ENCODE measurements at regions not wholly inside any gene's neighbourhood (a gene's known extent, or its start where the extent isn't known, plus 50 kb on each side); places are given as distances from the start of the nearest gene placed in this dataset.

DNA sequence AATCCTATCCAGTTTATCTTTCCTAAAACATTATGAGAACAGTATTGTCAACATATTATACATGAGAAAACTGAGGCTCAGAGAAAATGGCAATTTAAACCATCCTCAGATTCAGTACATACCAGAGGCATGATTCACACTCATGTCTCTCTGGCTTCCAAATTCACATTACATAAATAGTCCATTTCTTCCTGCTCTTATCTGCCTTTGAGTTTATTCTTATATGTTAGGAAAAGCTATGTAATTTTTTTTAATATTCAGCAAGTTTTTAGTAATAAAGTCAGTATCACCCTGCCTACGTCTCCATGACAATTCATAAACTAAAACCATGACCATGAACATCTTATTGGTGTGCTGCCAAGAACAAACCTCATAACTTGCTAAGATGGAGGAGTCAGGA is 1260.2 kb upstream of the SORCS1 start:
- TF ChIP-seq CTCF (IDR thresholded peaks at IDR 0.05; ENCODE audit: unreplicated experiment), result no peak
- H3K27me3 Mint-ChIP-seq (ENCODE audit: insufficient read depth, unreplicated experiment), result no peaks in the 10 kb centered on the region
- H3K4me1 Mint-ChIP-seq (ENCODE audit: insufficient read depth, unreplicated experiment), result peaks cover 9% of the 10 kb centered on the region
- H3K27ac Mint-ChIP-seq (ENCODE audit: low read depth, unreplicated experiment), result no peak overlapping the region
- DNase-seq (ENCODE audit: unreplicated experiment), result peak; percentile 10
- no peak overlapping the region for H3K4me3 Mint-ChIP-seq (ENCODE audit: unreplicated experiment)
- H3K9me3 Mint-ChIP-seq (ENCODE audit: unreplicated experiment), result no peaks in the 10 kb centered on the region
- intact Hi-C loops (cut with micrococcal nuclease), result no loop called here
- BruUV-seq (replicated peaks), result no TSS peak
- no peaks in the 10 kb centered on the region for H3K36me3 Mint-ChIP-seq (ENCODE audit: insufficient read depth, unreplicated experiment)
- ChIA-PET CTCF (no interaction called here), POLR2A (no interaction called here)

GRCh38 chr10:108422286-108422685 is 1257.8 kb upstream of the SORCS1 start:
- Mint-ChIP-seq H3K4me3 (ENCODE audit: unreplicated experiment) (no peak overlapping the region), H3K36me3 (ENCODE audit: insufficient read depth, unreplicated experiment) (no peaks in the 10 kb centered on the region), H3K27me3 (ENCODE audit: insufficient read depth, unreplicated experiment) (no peaks in the 10 kb centered on the region), H3K9me3 (ENCODE audit: unreplicated experiment) (no peaks in the 10 kb centered on the region), H3K27ac (ENCODE audit: low read depth, unreplicated experiment) (no peak overlapping the region), H3K4me1 (ENCODE audit: insufficient read depth, unreplicated experiment) (peaks cover 9% of the 10 kb centered on the region)
- POLR2A ChIA-PET, result no interaction called here
- peak; percentile 4 for DNase-seq (ENCODE audit: unreplicated experiment)
- intact Hi-C loops (cut with micrococcal nuclease), result no loop called here
- no peak for TF ChIP-seq CTCF (IDR thresholded peaks at IDR 0.05; ENCODE audit: unreplicated experiment)
- CTCF ChIA-PET, result interaction anchor here (0.7 kb wide), 1 partner anchor 33 kb away, joined by 3 read pairs; no protein-coding TSS in a partner anchor
- BruUV-seq (replicated peaks), result no TSS peak

DNA sequence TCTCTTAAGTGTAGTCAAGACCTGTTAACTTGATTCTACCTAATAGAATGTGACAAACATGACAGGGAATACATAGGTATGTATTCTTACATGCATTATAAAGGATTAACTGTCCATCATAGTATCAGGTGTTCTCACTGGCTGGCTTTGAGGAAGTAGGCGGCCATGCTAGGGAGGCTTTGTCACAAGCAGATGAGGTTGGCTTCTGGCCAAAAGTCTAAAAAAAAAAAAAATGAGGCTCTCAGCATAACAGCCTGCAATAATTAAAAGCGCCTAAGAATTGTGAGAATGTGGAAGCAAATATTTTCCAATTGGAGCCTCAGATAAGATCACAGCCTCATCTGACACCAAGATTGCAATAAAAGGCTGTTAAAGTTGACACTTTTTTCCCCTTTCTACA is 1256.8 kb upstream of the SORCS1 start:
- Mint-ChIP-seq H3K9me3 (ENCODE audit: unreplicated experiment) (no peaks in the 10 kb centered on the region), H3K4me3 (ENCODE audit: unreplicated experiment) (no peak overlapping the region), H3K36me3 (ENCODE audit: insufficient read depth, unreplicated experiment) (no peaks in the 10 kb centered on the region), H3K27me3 (ENCODE audit: insufficient read depth, unreplicated experiment) (no peaks in the 10 kb centered on the region), H3K27ac (ENCODE audit: low read depth, unreplicated experiment) (no peak overlapping the region), H3K4me1 (ENCODE audit: insufficient read depth, unreplicated experiment) (peaks cover 9% of the 10 kb centered on the region)
- no peak for TF ChIP-seq CTCF (IDR thresholded peaks at IDR 0.05; ENCODE audit: unreplicated experiment)
- no peak for DNase-seq (ENCODE audit: unreplicated experiment)
- CTCF ChIA-PET, result interaction anchor here (0.7 kb wide), 1 partner anchor 164 kb away, joined by 3 read pairs; no protein-coding TSS in a partner anchor
- BruUV-seq (replicated peaks), result no TSS peak
- POLR2A ChIA-PET, result no interaction called here
- intact Hi-C loops (cut with micrococcal nuclease), result no loop called here

DNA sequence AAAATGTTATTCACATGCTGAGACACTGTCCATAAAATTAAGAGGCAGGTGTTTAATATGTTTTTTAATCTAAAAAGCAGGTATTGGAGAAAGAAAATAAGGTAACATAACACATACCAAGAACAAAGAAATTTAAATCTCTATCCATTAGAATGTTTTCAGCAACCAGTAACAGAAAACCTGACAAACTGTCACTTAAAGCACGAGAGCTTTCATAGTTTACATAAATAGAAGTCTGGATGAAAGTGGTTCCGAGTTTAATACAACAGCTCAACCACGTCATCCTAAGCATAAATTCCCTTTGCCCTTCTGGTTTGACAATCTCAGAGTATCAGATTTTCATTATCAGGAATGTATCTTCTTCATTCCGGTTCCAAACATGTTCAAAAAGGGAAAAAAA is 1249.4 kb upstream of the SORCS1 start:
- no peak for DNase-seq (ENCODE audit: unreplicated experiment)
- no peak for TF ChIP-seq CTCF (IDR thresholded peaks at IDR 0.05; ENCODE audit: unreplicated experiment)
- H3K9me3 Mint-ChIP-seq (ENCODE audit: unreplicated experiment), result no peaks in the 10 kb centered on the region
- no peak overlapping the region for H3K27ac Mint-ChIP-seq (ENCODE audit: low read depth, unreplicated experiment)
- H3K36me3 Mint-ChIP-seq (ENCODE audit: insufficient read depth, unreplicated experiment), result no peaks in the 10 kb centered on the region
- CTCF ChIA-PET, result interaction anchor here (0.6 kb wide), 1 partner anchor 49 kb away, joined by 3 read pairs; no protein-coding TSS in a partner anchor
- no peaks in the 10 kb centered on the region for H3K4me1 Mint-ChIP-seq (ENCODE audit: insufficient read depth, unreplicated experiment)
- H3K4me3 Mint-ChIP-seq (ENCODE audit: unreplicated experiment), result no peak overlapping the region
- no TSS peak for BruUV-seq (replicated peaks)
- POLR2A ChIA-PET, result no interaction called here
- H3K27me3 Mint-ChIP-seq (ENCODE audit: insufficient read depth, unreplicated experiment), result no peaks in the 10 kb centered on the region
- intact Hi-C loops (cut with micrococcal nuclease), result no loop called here

Data from MCF 10A (cell line).